ENCODE measurements at regions not wholly inside any gene's neighbourhood (a gene's known extent, or its start where the extent isn't known, plus 50 kb on each side); places are given as distances from the start of the nearest gene placed in this dataset.

DNA sequence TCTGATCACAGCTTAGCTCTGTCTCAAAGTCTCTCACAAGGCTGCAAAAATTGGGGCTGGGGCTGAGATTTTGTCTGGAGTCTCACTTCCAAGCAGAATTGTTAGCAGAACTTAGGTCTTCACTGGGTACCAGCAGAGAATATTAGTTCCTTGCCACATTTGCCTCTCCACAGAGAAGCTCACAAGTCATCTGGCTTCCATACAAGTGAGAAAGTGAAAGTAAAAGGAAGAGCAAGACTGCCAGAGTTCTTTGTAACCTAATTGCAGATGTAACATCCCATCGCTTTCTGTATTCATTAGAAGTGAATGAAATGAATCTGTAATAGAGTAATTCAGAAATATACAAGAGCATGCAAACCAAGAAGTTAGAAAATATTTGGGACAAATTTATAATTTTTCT is 624.1 kb upstream of the GNPDA2 start:
- Histone ChIP-seq H3K4me3 (ENCODE audit: low read length in 2 of 2) (no peak overlapping the region), H3K27ac (ENCODE audit: low read depth in 1 of 2, low read length in 1 of 2) (no peak overlapping the region), H3K4me1 (ENCODE audit: control insufficient read depth in 2 of 2, insufficient read depth in 2 of 2, low read length in 2 of 2) (no peaks in the 10 kb centered on the region), H3K9me3 (ENCODE audit: control insufficient read depth in 2 of 2, insufficient read depth in 1 of 2, low read length in 1 of 2) (no peaks in the 10 kb centered on the region), H3K27me3 (ENCODE audit: control insufficient read depth in 2 of 2, insufficient read depth in 1 of 2, low read length in 1 of 2) (no peaks in the 10 kb centered on the region), H3K36me3 (ENCODE audit: control insufficient read depth in 2 of 2, insufficient read depth in 2 of 2, low read length in 1 of 2) (no peaks in the 10 kb centered on the region)
- WGBS = 31% methylated on average over 1 of the region's 1 CpG
- peak in 2 of 9 donors; percentile 2 to 4 for DNase-seq (ENCODE audit: low read depth in 6 of 9, low spot score in 9 of 9)

DNA sequence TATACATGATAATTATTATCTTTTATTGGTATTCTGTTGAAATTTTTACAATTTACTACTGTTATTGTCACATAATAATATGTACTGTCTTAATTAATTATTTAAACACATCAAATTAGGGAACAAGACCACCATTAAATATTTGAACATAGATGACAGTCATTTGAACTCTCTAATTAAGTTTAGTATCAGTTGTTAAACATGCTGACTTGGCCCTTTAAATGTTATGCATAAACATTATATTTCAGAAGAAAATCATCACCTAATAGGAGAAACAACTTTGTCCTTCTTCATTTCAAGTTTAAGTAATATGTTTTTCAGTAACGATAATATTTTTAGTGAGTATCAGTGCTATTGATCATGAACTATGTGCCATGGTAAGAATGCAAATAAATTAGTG is 623.5 kb upstream of the GNPDA2 start:
- Histone ChIP-seq H3K4me3 (ENCODE audit: low read length in 2 of 2) (no peak overlapping the region), H3K36me3 (ENCODE audit: control insufficient read depth in 2 of 2, insufficient read depth in 2 of 2, low read length in 1 of 2) (no peaks in the 10 kb centered on the region)
- WGBS = 97% methylated on average over 1 of the region's 1 CpG

DNA sequence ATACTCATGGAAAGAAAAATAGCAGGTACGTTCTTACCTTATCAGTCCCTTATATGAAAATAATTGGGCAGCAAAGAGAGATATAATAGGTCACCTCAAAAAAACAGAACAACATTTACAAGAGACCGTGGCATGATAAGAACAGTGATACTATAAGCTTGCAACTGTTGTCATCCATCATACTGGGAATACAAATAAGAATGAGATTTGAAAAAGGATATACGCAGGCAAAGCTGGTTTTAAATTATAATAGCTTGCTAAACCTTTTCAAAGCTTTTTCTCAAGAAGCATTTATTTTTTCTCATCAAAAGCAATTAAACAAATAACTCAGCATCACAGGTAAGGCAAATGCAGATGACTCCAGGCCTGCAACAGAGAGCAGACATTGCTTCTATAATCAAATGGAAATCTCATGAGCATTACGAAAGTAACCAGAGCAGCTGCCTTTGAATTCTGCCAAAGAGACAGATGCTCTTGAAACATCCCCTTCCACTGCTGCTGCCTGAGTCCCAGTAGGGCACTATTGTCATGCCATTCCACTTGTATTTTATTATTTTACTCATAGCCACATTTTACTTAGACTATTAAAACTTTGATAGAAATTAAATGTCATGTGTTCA is 620.6 kb upstream of the GNPDA2 start:
- Histone ChIP-seq H3K9me3 (ENCODE audit: control insufficient read depth in 2 of 2, insufficient read depth in 1 of 2, low read length in 1 of 2) (no peaks in the 10 kb centered on the region), H3K27ac (ENCODE audit: low read depth in 1 of 2, low read length in 1 of 2) (no peak overlapping the region), H3K27me3 (ENCODE audit: control insufficient read depth in 2 of 2, insufficient read depth in 1 of 2, low read length in 1 of 2) (no peaks in the 10 kb centered on the region), H3K36me3 (ENCODE audit: control insufficient read depth in 2 of 2, insufficient read depth in 2 of 2, low read length in 1 of 2) (no peaks in the 10 kb centered on the region), H3K4me3 (ENCODE audit: low read length in 2 of 2) (no peak overlapping the region), H3K4me1 (ENCODE audit: control insufficient read depth in 2 of 2, insufficient read depth in 2 of 2, low read length in 2 of 2) (no peaks in the 10 kb centered on the region)
- DNase-seq (ENCODE audit: low read depth in 6 of 9, low spot score in 9 of 9) = no peak
- WGBS = 80% methylated on average over 4 of the region's 4 CpGs

More for the DNA sequence above, 623.5 kb upstream of the GNPDA2 start:
- H3K4me1 ChIP-seq (ENCODE audit: control insufficient read depth in 2 of 2, insufficient read depth in 2 of 2, low read length in 2 of 2) = no peaks in the 10 kb centered on the region
- H3K27me3 ChIP-seq (ENCODE audit: control insufficient read depth in 2 of 2, insufficient read depth in 1 of 2, low read length in 1 of 2) = no peaks in the 10 kb centered on the region
- H3K9me3 ChIP-seq (ENCODE audit: control insufficient read depth in 2 of 2, insufficient read depth in 1 of 2, low read length in 1 of 2) = no peaks in the 10 kb centered on the region
- DNase-seq (ENCODE audit: low read depth in 6 of 9, low spot score in 9 of 9) = no peak
- H3K27ac ChIP-seq (ENCODE audit: low read depth in 1 of 2, low read length in 1 of 2) = no peak overlapping the region

DNA sequence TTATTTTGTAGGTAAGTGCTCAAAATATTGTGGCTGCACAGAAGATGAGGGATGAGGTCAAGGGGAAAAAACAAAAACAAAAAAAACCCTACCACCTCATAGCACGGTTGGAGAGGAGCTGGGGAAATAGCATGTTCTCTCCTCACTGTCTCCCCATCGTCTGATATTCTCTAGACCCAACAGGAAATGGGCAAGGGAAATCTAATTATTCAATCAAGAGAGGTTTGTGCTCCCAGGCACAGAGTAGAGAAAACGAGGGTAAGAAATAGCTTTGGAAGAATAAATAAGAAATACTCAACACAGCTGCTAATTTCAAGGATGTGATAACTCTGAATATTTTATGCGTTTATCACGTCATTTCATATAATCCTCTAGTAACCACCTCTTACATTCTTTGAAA is 619.2 kb upstream of the GNPDA2 start:
- no peak for DNase-seq (ENCODE audit: low read depth in 6 of 9, low spot score in 9 of 9)
- Histone ChIP-seq H3K36me3 (ENCODE audit: control insufficient read depth in 2 of 2, insufficient read depth in 2 of 2, low read length in 1 of 2) (no peaks in the 10 kb centered on the region), H3K4me3 (ENCODE audit: low read length in 2 of 2) (no peak overlapping the region), H3K27me3 (ENCODE audit: control insufficient read depth in 2 of 2, insufficient read depth in 1 of 2, low read length in 1 of 2) (no peaks in the 10 kb centered on the region), H3K4me1 (ENCODE audit: control insufficient read depth in 2 of 2, insufficient read depth in 2 of 2, low read length in 2 of 2) (no peaks in the 10 kb centered on the region), H3K27ac (ENCODE audit: low read depth in 1 of 2, low read length in 1 of 2) (no peak overlapping the region), H3K9me3 (ENCODE audit: control insufficient read depth in 2 of 2, insufficient read depth in 1 of 2, low read length in 1 of 2) (no peaks in the 10 kb centered on the region)
- WGBS = 80% methylated on average over 5 of the region's 5 CpGs

DNA sequence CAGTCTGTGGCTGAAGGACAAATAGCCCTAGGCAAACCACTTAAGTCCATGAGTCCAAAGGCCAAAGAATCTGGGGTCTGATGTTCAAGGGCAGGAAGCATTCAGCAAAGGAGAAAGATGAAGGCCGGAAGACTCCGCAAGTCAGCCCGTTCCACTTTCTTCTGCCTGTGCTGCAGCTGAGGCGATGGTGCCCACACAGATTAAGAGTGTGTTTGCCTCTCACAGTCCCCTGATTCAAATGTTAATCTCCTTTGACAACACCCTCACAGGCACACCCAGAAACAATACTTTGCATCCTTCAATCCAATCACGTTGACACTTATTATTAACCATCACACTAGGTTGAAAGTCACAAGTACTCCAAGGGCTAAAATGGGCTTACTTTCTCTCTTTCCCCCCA is 605.4 kb upstream of the GNPDA2 start:
- Histone ChIP-seq H3K27ac (ENCODE audit: low read depth in 1 of 2, low read length in 1 of 2) (no peak overlapping the region), H3K4me1 (ENCODE audit: control insufficient read depth in 2 of 2, insufficient read depth in 2 of 2, low read length in 2 of 2) (no peaks in the 10 kb centered on the region), H3K36me3 (ENCODE audit: control insufficient read depth in 2 of 2, insufficient read depth in 2 of 2, low read length in 1 of 2) (no peaks in the 10 kb centered on the region), H3K9me3 (ENCODE audit: control insufficient read depth in 2 of 2, insufficient read depth in 1 of 2, low read length in 1 of 2) (no peaks in the 10 kb centered on the region), H3K27me3 (ENCODE audit: control insufficient read depth in 2 of 2, insufficient read depth in 1 of 2, low read length in 1 of 2) (no peaks in the 10 kb centered on the region), H3K4me3 (ENCODE audit: low read length in 2 of 2) (no peak overlapping the region)
- no peak for DNase-seq (ENCODE audit: low read depth in 6 of 9, low spot score in 9 of 9)
- 79% methylated on average over 5 of the region's 5 CpGs for WGBS

DNA sequence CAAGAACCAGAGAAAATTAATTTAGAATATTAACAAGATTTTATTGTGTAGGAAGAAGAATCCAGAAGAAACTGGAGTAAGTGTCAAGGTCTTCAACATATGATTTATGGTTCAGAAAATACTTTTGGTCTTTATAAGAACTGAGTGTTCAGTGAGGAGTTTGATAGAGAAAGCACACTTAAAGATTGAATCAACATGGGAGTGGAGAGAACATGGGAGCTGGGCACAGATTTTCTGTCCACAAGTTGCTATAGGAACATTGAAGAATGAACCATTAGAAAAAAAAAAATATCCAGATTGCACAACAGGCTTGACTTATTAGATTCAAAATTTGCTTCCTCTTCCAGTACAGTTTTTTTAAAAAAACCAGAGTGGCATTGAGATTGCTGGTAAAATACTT is 601.2 kb upstream of the GNPDA2 start:
- no peak overlapping the region for H3K27ac ChIP-seq (ENCODE audit: low read depth in 1 of 2, low read length in 1 of 2)
- H3K36me3 ChIP-seq (ENCODE audit: control insufficient read depth in 2 of 2, insufficient read depth in 2 of 2, low read length in 1 of 2) = no peaks in the 10 kb centered on the region
- no peak for DNase-seq (ENCODE audit: low read depth in 6 of 9, low spot score in 9 of 9)
- H3K9me3 ChIP-seq (ENCODE audit: control insufficient read depth in 2 of 2, insufficient read depth in 1 of 2, low read length in 1 of 2) = no peaks in the 10 kb centered on the region
- no peaks in the 10 kb centered on the region for H3K4me1 ChIP-seq (ENCODE audit: control insufficient read depth in 2 of 2, insufficient read depth in 2 of 2, low read length in 2 of 2)
- no peak overlapping the region for H3K4me3 ChIP-seq (ENCODE audit: low read length in 2 of 2)
- H3K27me3 ChIP-seq (ENCODE audit: control insufficient read depth in 2 of 2, insufficient read depth in 1 of 2, low read length in 1 of 2) = no peaks in the 10 kb centered on the region

DNA sequence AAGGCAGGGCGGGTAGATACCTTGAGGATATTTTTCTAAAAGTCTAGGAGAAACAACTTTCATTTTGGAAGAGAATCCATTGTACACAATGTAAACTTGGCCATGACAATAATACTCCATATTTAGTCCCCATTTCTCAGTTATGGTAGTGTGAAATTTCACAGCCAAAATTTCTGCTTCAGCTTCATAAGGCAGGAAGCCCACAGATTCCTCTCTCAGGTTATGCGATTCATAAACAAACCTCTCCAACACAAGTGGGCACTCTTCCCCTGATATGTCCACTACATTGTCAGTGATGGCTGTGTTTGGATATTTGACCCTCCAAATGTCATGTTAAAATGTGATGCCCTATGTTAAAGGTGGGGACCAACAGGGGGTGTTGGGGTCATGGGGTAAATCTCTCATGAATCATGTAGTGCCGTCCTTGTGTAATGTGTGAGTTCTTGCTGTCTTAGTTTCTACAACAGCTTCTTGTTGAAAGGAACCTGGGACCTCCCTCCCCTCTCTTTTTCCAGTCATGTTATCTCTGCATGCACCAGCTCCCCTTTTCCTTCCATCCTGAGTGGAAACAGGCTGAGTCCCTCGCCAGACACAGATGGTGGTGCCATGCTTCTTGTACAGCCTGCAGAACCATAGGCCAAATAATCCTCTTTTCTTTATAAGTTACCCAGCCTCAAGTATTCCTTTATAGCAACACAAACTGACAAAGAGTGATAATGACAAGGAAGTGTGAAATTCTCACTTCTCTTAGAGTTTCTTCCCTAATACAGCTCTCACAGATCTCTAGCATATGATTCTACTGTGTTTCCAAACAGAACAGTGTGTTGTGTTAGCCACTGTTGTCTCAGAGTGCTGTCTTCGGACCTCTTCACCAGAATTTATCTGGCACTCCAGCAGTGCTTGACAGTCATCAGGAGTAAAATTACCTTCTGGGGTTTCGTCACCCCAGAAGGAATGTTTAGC is 598.4 kb upstream of the GNPDA2 start:
- Histone ChIP-seq H3K9me3 (ENCODE audit: control insufficient read depth in 2 of 2, insufficient read depth in 1 of 2, low read length in 1 of 2) (no peaks in the 10 kb centered on the region), H3K36me3 (ENCODE audit: control insufficient read depth in 2 of 2, insufficient read depth in 2 of 2, low read length in 1 of 2) (no peaks in the 10 kb centered on the region), H3K27ac (ENCODE audit: low read depth in 1 of 2, low read length in 1 of 2) (no peak overlapping the region), H3K4me3 (ENCODE audit: low read length in 2 of 2) (no peak overlapping the region), H3K27me3 (ENCODE audit: control insufficient read depth in 2 of 2, insufficient read depth in 1 of 2, low read length in 1 of 2) (no peaks in the 10 kb centered on the region), H3K4me1 (ENCODE audit: control insufficient read depth in 2 of 2, insufficient read depth in 2 of 2, low read length in 2 of 2) (no peaks in the 10 kb centered on the region)
- WGBS = 85% methylated on average over 6 of the region's 6 CpGs
- no peak for DNase-seq (ENCODE audit: low read depth in 6 of 9, low spot score in 9 of 9)

DNA sequence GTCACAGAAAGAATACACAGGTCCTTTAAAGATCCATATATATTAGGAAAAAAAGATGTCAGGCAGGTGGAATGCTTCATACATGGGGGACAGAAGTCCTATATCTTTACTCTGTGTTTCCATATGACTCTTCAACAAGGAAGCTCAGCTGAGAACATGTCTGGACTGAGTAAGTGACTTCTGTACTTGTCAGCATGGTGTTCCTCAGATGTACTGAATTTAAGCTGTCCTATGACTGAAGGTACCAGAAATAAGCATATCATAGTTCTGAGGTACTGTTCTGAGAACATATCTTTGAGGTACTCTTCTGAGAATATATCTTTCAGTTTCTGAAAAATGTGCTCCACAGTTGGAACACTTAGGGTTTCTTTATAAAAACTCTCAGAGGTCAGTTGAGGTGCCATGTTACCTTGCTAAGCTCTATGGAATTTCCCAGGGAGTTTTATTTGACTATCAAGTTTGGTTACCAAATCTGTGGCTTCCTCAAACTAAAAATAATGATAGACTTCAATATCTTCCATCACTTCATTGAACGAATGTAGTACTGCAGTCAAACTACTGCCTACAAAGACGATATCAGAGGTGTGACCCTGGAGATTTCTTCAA is 597.2 kb upstream of the GNPDA2 start:
- H3K4me3 ChIP-seq (ENCODE audit: low read length in 2 of 2) = no peak overlapping the region
- no peaks in the 10 kb centered on the region for H3K36me3 ChIP-seq (ENCODE audit: control insufficient read depth in 2 of 2, insufficient read depth in 2 of 2, low read length in 1 of 2)
- WGBS = 91% methylated on average over 2 of the region's 2 CpGs
- H3K27ac ChIP-seq (ENCODE audit: low read depth in 1 of 2, low read length in 1 of 2) = no peak overlapping the region
- H3K27me3 ChIP-seq (ENCODE audit: control insufficient read depth in 2 of 2, insufficient read depth in 1 of 2, low read length in 1 of 2) = no peaks in the 10 kb centered on the region
- no peaks in the 10 kb centered on the region for H3K9me3 ChIP-seq (ENCODE audit: control insufficient read depth in 2 of 2, insufficient read depth in 1 of 2, low read length in 1 of 2)
- DNase-seq (ENCODE audit: low read depth in 6 of 9, low spot score in 9 of 9) = no peak
- H3K4me1 ChIP-seq (ENCODE audit: control insufficient read depth in 2 of 2, insufficient read depth in 2 of 2, low read length in 2 of 2) = no peaks in the 10 kb centered on the region

DNA sequence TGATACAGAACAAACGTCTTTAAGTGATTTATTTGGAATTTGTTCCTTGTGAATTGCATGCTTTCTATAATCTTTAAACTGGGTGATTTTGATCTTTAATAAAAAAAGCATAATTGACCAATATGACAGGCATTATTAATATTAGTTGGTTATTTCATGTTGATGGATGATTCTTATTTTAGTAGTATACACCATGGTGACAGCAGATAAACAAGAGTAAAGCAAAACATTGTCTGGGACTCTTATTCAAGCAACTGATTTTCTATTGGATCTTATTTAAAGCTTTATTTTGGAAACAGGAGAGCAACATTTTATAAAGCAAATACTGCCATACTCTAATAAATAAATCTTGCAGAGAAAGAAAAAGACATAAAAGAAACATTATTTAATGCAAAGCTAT is 591.4 kb upstream of the GNPDA2 start:
- 88% methylated on average over 1 of the region's 1 CpG for WGBS
- Histone ChIP-seq H3K9me3 (ENCODE audit: control insufficient read depth in 2 of 2, insufficient read depth in 1 of 2, low read length in 1 of 2) (no peaks in the 10 kb centered on the region), H3K4me1 (ENCODE audit: control insufficient read depth in 2 of 2, insufficient read depth in 2 of 2, low read length in 2 of 2) (no peaks in the 10 kb centered on the region), H3K36me3 (ENCODE audit: control insufficient read depth in 2 of 2, insufficient read depth in 2 of 2, low read length in 1 of 2) (no peaks in the 10 kb centered on the region), H3K4me3 (ENCODE audit: low read length in 2 of 2) (no peak overlapping the region), H3K27ac (ENCODE audit: low read depth in 1 of 2, low read length in 1 of 2) (no peak overlapping the region), H3K27me3 (ENCODE audit: control insufficient read depth in 2 of 2, insufficient read depth in 1 of 2, low read length in 1 of 2) (no peaks in the 10 kb centered on the region)
- no peak for DNase-seq (ENCODE audit: low read depth in 6 of 9, low spot score in 9 of 9)

All from thymus (tissue), 11 donors.